GM19455 (cell line): ENCODE measurements at regions not wholly inside any gene's neighbourhood (a gene's known extent, or its start where the extent isn't known, plus 50 kb on each side); places are given as distances from the start of the nearest gene placed in this dataset.

Experiments used
- ATAC-seq: cut with Tn5 transposase; IDR thresholded peaks from one replicate; pipeline ENCODE4 v1.9.1; 2021; ENCODE audit not compliant: unreplicated experiment

DNA sequence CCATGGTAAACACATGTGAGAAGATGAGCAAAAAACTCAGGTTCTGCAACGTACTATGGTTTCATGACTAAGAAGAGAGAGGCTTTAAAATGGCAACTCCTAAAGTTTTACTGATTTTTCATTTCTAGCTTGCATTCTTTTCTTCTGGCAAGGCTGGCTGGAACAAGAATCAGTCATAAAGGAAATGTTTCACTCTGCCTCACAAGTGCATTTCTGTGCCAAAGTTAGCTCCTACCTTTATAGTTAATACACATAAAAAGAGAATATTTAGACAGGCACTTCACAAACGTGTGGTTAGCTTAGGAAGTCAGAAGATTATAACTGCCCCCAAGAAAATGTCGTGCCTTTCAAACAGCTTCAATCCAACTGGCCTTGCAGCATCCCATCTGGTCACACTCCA is 417.1 kb upstream of the CDH11 start:
- no peak for ATAC-seq

DNA sequence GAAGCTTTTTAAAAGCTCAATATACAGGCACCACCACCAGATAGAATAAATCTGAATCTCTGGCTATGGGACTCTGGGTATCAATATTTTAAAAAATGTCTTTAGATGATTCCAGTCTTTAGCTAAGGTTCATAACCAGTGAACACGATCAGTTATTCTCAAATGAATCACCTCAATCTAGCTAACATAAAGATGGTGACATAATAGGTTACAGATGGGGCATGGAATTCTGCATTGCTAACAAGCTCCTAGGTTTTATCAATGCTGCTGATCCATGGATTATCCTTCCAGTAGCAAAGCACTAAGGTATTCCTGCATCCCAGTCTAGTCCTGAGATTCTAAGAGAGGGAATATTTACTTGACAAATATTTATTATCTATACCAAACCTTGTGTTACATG is 415.5 kb upstream of the CDH11 start:
- ATAC-seq, result no peak

DNA sequence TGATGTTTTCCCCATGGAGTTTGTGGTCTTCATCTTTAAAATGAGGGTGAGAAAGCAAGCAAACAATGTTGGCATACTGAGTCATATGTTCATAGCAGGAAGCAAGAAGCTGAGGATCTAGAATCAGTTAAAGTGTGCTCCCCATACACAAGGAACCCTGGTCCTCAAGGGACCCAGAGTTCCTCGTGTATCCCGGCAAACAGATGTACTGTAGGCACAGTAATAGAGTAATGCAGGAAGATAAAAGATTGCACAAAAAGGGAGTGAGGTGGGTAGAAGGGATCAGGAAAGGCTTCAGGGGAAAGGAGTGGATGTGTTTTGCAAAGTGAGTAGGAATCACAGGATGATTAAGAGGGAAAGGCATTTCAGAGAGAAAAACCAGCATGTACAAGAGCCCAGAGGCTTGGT is 412.3 kb upstream of the CDH11 start:
- ATAC-seq, result no peak

DNA sequence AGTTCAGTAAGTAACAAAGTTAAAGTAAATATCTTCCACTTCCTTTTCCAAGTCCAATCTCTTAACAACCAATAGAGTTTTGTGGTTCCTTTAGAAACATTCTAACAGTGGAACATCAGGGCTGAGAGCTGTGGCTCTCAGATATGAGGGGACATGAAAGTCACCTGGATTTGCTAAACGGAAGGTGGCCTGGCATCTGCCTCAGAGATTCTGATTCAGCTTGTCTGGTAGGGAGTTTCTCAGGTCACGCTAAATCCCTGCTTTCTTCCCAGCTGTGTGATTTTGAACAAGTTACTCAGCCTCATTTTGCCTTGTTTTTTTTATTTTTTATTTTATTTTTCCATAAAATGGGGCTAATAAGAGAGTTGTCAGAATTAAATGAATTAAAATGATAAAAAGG is 411.0 kb upstream of the CDH11 start:
- no peak for ATAC-seq

DNA sequence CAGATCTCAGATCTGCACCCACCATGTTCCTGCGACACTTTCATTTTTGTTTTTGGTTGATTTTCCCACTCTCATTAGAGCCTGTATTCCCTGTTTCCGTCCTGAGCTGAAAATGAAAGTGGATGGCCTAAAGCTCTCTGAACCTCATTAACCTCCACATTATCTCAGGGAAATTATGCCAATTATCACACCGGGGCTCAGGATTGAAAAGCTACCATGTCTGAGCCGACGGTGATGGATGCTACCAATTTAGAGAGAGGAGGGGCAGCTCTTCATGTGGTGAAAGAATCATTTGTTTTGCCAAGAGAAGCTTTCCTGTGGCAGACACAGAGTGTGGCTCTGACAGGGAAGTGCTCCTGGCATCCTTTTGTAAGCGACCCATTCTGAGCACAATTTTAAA is 410.4 kb upstream of the CDH11 start:
- ATAC-seq, result no peak

DNA sequence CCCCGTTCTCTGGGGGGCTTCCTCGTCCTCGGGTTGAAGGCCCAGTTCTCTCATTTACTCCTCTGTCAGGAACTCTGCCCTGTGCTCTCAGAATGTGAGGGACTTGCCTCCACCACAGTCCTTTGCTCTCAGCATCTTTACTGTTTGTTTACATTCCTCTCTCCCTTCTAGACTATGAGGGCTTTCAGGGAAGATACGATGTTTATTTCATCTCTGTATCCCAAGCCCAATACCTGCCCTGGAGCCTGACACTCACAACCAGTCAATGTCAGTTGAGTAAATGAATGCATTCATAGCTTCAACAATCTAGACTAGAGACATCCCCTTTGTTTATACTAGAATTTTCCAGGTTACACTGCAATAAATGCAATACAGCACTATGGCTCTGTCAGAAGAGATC is 409.6 kb upstream of the CDH11 start:
- ATAC-seq, result no peak

DNA sequence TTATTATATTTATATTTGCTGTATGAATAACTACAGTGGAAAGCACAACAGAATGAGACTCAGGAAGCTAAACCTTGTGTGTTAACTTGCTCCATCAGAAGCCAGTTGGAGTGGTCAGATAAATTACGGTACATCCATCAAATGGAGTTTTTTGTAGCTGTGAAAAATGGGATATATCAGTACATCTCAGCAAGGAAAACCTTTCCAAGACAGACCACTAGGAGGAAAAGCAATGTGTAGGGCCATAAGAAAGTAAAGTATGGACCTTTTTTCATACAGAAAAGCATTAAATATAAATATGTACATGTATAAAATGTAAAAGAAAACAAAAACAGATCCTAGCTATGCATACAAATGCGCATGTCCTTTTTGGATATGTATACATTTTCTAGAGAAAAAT is 403.8 kb upstream of the CDH11 start:
- ATAC-seq, result no peak

DNA sequence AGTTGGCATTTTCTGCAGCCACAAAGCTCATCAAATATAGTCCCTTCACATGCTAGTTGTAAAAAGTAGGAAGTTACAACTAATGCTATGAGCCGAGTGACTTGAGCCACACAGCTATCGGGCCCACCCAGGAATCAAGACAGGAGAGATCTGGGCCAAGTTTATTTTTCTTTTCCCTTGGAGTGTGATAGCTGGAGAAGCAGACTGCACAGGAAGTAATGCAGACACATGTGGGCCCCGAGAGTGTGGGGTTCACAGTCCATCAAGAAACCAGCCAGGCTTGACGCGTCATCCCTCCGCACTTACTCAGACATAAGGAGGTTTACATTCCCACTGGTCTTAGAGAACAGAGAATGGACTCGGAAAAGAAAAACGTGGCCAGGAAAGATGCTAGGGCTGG is 403.1 kb upstream of the CDH11 start:
- no peak for ATAC-seq

DNA sequence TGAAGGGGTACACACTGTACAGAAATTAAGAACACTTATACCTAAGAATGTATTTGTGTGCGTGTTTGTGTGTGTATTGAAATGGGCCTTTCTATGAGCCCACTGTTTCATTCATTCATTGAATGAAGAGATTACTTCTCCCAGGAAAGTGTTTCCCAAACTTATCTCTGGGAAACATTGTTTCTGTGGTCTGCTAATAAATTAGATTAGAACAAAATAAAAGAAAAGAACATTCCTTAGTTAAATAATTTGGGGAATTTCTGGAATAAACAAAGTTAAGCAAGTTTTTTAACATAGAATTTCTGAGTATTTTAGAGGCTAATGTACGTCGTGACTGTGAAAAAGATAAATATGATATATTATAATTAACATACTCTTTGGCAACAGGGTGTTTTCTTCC is 402.4 kb upstream of the CDH11 start:
- no peak for ATAC-seq

DNA sequence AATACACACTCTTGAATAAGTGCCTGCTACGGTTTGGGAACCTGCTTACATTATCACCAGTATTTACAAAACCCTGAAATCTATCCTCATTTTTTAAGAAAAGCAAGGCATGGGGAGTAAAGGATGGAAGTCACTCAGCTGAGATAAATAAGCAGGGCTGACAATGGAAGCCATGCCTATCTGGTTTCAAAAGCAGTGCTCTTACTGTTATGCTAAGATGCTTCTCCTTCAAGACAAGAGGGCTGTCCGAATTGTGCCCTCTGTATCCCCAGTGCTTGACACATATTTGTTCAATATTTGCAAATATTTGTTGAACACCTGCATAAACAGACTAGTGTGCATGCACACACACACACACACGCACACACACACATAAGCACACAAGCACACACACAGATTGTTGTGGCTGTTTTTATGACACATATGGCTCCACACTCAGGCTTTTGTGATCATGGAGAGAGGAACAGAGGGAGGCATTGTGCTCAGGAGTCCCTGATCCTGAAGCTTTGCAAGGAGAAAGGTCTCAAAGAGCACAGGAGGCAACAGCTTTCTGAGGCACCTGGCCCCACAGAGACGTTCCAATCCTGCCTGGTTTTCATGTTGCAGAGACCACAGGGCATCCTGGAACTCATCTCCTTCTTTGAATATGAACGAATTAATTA is 401.6 kb upstream of the CDH11 start:
- ATAC-seq, result no peak

DNA sequence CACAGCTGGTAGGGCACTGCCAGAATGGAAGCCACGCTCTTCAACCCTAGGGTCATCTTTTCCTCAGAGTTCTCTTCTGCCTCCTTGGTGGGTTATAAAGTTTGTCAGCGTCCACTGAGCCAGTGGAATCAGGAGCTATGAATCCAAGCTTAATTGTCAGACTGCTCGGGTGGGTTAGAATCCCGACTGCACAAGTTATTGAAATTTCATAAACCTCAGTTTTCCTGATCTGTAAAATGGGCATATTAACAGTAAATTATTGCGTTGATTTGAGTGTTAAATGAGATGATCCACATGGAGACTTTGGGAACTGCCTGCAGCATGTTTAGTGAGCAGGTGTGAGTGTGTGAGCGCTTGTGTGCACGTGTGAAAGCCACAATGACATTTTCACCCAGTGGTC is 400.5 kb upstream of the CDH11 start:
- ATAC-seq, result no peak

DNA sequence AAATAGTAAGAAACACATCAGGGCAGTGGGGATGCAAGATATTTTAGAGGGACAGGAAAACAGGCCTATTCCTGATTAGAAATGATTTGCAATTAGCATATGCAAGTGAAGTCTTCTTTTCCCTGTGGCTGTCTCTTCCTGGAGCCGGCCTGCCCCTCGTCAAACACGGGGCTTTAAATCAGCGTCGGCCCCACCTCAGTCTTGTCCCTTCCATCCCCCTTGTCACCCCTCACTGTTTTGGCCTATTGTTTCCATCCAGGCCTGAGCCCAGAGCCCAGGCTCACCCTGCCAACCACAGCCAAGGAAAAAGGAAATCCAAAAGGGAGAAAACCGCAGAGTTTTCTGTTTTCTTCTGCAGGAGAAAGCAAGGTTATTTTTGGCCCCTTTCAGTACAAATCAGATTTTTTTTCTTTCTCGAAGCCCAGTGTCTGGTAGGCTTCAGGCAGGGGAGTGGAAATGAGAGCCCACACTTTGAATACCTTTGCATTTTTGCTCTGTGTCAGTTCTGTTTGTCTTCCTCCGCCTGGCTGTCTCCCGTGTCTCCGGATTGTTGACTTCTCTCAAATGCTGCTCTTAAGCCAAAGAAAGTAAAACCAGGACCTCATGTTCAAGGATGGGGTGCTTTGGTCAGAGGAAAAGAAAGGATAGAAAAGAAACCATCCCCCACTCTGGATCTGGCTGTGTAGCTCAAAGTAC is 399.9 kb upstream of the CDH11 start:
- no peak for ATAC-seq

DNA sequence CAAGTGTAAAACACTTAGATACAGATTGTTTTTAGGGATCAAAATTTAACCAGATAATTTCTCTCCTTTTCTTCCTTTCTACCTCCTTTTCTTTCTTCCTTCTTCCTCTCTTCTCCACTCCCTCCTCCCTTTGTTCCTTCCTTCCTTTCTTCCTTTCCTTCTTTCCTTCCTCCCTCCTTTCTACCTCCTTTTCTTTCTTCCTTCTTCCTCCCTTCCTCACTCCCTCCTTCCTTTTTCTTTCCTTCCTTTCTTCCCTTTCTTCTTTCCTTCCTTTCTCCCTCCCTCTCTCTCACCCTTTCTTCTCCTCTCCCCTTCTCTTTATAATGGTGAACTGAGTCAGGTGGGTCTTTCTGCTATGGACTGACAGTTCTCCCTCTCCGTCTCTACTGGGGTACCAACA is 397.5 kb upstream of the CDH11 start:
- no peak for ATAC-seq

DNA sequence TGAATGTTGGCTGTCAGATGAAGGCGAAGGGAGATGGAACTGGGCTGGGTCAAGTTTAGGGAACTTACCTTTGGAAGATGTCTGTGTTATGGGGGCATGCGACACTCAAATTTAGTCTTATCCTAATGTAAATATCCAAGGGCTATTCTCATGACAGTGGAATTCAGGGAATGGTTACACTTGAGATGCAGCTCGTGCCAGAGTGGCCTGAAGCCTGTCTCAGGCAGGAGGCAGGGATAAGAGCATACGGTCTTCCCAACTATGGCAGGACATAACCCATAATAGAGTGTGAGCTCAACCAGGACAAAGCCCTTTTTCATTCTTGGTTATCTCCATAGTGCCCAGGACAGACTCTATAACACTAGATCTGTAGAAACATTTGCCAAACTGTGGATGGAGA is 393.3 kb upstream of the CDH11 start:
- no peak for ATAC-seq

DNA sequence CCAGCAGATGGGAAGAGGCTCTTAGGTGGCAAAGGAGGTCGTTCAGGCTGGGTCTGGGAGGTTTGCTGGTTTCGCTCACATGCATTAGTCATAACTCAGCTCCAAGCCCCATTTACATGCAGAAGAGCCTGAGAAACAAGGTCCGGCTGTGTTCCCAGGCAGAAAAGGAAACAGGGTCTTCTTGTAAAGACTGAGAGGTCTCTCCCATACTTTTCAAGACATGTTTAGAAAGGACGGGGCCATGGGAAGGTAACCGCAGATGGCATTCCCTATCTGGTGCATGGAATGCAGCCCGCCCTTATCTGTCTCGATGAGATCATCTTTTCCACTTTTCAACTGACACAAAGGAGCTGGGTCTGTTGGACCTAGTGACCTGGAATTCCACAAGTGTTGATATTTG is 389.0 kb upstream of the CDH11 start:
- ATAC-seq, result no peak

DNA sequence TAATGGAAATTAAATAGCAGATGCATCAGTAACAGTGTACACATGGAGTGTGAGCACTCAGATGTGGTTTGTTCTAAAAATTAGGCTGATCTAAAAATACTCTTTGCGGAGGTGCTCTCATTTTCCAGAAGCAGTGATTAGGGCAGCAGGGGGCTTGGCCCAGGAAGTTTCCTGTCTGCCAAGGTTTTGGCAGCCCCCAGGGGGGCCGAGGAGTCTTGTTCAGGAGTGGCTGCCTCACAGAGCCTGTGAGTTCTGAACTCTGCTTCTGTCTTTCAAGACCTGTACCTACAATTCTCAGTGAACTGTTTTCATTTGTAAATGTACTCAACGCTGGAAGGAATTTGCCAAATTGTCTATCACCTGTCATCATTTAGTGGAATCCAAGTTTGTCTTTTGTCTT is 388.4 kb upstream of the CDH11 start:
- ATAC-seq, result no peak

DNA sequence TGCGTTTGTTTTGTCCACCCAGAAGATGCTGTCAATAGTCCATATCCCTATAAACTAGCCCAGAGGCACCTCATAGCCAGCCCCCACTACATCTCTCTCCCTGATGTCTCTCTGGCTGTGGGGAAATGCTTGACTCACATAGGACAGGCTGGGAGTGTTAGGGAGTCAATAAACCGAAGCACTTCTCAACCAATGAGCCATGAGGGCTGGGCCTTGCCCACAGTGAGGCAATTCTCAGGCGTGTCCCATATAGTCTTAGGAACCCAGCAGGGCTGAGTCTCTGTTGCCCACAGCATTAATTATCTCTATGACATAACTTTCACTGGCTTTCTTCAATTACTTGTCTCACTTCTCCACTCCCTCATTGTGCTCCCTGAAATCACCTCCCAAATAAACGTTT is 387.3 kb upstream of the CDH11 start:
- ATAC-seq, result no peak

DNA sequence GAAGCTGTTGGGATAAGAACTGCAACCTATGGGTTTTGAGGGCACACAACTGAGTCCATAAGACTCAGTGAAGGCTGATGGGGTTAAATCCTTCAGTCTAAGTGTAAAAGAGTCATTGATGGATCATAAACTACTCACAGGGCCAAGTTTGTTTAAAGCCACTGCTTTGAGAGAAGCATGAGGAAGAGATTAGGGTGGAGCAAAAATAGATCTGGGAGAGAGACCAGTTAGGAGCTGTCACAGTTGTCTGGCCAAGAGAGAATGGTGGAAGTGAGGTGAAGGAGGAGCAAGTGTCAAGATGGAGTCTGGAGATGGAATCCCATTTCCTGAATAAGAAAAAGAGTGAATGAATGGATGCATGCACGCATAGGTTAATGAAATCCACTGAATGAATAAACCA is 379.1 kb upstream of the CDH11 start:
- no peak for ATAC-seq

DNA sequence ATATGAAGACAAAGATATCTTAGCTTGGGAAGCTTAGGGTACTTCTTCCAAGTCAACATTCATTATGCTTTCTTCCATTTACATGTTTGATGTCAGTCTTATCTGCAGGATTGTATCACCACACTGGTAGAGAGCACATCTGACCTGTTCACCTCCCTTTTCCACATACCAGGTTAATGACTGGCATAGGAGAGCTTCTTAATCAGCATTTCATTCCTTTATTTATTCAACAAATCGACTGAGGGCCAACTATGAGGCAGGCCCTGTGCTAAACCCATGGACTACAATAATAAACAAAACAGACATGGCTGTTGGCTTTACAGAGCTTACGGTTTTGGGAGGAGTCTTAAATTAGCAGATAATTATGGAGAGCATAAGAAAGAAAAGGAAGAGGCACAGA is 378.1 kb upstream of the CDH11 start:
- ATAC-seq, result no peak

DNA sequence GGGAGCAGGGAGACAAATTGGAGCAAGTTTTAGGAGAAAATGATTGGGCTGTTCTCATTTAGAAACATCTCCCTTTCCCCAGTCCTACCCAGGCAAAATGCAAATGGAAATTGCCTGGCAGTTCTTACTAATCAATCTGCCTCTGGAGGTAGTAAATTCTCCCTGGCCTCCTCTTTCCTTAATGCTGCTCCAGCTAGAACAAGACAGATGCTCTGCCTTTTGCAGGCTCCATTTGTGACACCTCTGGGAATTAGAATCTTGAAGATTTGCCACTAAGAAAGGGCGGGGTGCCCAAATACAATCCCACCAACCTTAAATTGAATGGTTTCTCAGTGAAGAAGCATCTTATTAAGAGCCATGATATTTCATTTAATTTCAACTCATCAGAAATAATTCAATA is 377.7 kb upstream of the CDH11 start:
- no peak for ATAC-seq

DNA sequence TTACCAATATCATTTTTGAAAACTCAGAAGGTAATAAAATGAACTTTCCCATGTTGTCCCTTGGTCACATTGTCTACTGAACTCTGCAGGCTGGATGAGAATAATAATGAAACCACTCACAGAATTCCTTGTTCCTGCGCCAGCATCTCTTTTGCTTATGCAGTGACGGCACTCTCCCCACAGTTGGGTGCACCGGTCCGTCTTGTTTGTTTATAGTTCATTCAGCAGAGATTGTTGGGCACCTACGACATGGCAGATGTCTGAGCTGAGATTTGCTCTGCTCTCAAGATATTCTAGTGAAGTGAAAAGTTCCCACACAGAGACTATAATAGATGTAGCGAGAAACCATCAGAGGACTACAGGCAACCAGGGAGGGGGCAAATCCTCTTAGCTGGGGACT is 375.7 kb upstream of the CDH11 start:
- no peak for ATAC-seq

DNA sequence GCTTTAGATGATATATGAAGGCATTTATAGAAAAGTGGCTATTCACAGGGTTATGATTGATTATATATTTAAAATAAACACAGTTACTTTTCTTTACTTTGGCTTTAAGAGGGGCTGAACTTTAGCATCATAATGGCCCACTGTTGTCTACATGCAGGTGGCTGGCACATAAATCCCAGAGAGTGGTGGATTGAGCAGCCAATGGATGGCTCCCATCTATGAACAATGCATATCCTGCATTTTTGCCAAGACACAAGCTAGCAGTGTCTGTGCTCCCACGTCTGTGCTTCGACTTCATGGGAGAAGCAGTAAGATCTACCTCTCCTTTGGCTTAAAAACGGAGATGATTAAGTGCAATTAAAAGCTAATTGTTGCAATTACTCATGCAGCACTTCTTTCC is 373.2 kb upstream of the CDH11 start:
- no peak for ATAC-seq

DNA sequence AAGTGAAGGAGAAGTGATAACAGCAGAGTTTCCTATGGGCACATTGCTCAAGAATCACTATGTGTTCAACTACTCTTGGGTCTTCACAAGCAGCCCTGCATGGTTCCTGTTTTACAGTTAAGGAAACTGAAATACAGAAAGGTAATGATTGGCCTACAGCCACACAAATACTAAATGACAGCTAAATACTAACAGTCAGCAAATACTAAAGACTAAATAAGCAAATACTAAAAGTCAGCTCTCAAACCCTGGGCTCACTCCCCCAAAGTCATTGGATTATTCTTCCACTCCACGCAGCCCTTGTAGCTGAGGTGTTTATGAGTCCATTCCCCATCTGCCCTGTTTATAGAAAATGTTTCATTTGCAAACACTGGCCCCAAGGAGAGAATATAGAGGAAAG is 372.7 kb upstream of the CDH11 start:
- no peak for ATAC-seq
